ENCODE measurements at regions not wholly inside any gene's neighbourhood (a gene's known extent, or its start where the extent isn't known, plus 50 kb on each side); places are given as distances from the start of the nearest gene placed in this dataset.

DNA sequence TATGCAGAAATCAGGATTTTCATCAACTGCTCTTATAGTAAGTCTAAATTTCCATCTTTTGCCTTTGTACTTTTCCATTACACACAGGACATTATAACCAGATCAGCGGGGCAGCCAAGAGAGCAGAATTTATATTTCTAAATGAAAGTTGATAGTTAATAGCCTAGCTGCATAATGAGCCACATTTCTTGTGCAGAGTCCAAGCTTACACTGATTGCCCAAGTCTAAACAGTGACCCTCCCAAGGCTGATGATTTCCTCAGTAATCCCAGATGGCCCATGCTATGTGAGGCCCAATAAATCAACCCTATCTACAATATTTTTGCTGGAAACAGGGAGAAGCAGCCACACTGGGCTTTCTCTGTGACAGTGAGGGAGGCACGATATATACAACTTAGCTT, 475.8 kb upstream of the KCNMB2 start:
- Histone ChIP-seq H3K36me3 (replicated peaks; ENCODE audit: insufficient read depth, low read length) (no peaks in the 10 kb centered on the region), H3K27ac (ENCODE audit: low read length) (no peak overlapping the region), H4K20me1 (ENCODE audit: insufficient read depth, low read length) (no peaks in the 10 kb centered on the region), H3K9me3 (replicated peaks; ENCODE audit: insufficient read depth, low read length) (no peaks in the 10 kb centered on the region), H3K4me1 (ENCODE audit: low read length) (peaks cover 4% of the 10 kb centered on the region; the same call in 1 of the 2 replicates), H3K9me2 (replicated peaks; ENCODE audit: insufficient read depth, low read length) (no peaks in the 10 kb centered on the region), H3K9ac (ENCODE audit: low read length) (no peak overlapping the region), H3F3A (ENCODE audit: insufficient read depth, low read length) (no peaks in the 10 kb centered on the region), H3K27me3 (replicated peaks; ENCODE audit: insufficient read depth, low read length) (no peaks in the 10 kb centered on the region), H2AFZ (ENCODE audit: low read length) (no peak overlapping the region), H3K79me2 (ENCODE audit: low read length) (no peaks in the 10 kb centered on the region), H3K4me2 (ENCODE audit: low read depth, low read length) (no peak overlapping the region), H3K4me3 (ENCODE audit: low read length) (no peak overlapping the region)
- no peak for DNase-seq
- TF ChIP-seq EZH2 (optimal IDR thresholded peaks at IDR 0.05; ENCODE audit: low read depth, low read length) (no peak), EZH2phosphoT487 (IDR thresholded peaks at IDR 0.05; ENCODE audit: low read length) (no peak)
- TF ChIP-seq, protein P1, sequence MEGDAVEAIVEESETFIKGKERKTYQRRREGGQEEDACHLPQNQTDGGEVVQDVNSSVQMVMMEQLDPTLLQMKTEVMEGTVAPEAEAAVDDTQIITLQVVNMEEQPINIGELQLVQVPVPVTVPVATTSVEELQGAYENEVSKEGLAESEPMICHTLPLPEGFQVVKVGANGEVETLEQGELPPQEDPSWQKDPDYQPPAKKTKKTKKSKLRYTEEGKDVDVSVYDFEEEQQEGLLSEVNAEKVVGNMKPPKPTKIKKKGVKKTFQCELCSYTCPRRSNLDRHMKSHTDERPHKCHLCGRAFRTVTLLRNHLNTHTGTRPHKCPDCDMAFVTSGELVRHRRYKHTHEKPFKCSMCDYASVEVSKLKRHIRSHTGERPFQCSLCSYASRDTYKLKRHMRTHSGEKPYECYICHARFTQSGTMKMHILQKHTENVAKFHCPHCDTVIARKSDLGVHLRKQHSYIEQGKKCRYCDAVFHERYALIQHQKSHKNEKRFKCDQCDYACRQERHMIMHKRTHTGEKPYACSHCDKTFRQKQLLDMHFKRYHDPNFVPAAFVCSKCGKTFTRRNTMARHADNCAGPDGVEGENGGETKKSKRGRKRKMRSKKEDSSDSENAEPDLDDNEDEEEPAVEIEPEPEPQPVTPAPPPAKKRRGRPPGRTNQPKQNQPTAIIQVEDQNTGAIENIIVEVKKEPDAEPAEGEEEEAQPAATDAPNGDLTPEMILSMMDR (IDR thresholded peaks at IDR 0.05; ENCODE audit: low read length), result no peak

- no peaks in the 10 kb centered on the region for H3F3A ChIP-seq (ENCODE audit: insufficient read depth, low read length)
- H3K4me3 ChIP-seq (ENCODE audit: low read length), result no peak overlapping the region
- no peak overlapping the region for H2AFZ ChIP-seq (ENCODE audit: low read length)
- no peak overlapping the region for H3K27ac ChIP-seq (ENCODE audit: low read length)
- no peak for DNase-seq
- TF ChIP-seq EZH2 (optimal IDR thresholded peaks at IDR 0.05; ENCODE audit: low read depth, low read length) (no peak), EZH2phosphoT487 (IDR thresholded peaks at IDR 0.05; ENCODE audit: low read length) (no peak)
- no peak overlapping the region for H3K4me2 ChIP-seq (ENCODE audit: low read depth, low read length)
- H3K27me3 ChIP-seq (replicated peaks; ENCODE audit: insufficient read depth, low read length), result no peaks in the 10 kb centered on the region
- H3K36me3 ChIP-seq (replicated peaks; ENCODE audit: insufficient read depth, low read length), result no peaks in the 10 kb centered on the region
- H3K9ac ChIP-seq (ENCODE audit: low read length), result no peak overlapping the region
- no peaks in the 10 kb centered on the region for H4K20me1 ChIP-seq (ENCODE audit: insufficient read depth, low read length)
- H3K4me1 ChIP-seq (ENCODE audit: low read length), result peaks cover 4% of the 10 kb centered on the region; the same call in 1 of the 2 replicates
- H3K9me3 ChIP-seq (replicated peaks; ENCODE audit: insufficient read depth, low read length), result no peaks in the 10 kb centered on the region
- H3K79me2 ChIP-seq (ENCODE audit: low read length), result no peaks in the 10 kb centered on the region
- no peaks in the 10 kb centered on the region for H3K9me2 ChIP-seq (replicated peaks; ENCODE audit: insufficient read depth, low read length)
Measured at GRCh38 chr3:178062126-178062525, 474.1 kb upstream of the KCNMB2 start.

GRCh38 chr3:178063461-178063860, 472.8 kb upstream of the KCNMB2 start:
- Histone ChIP-seq H3K4me3 (ENCODE audit: low read length) (no peak overlapping the region), H2AFZ (ENCODE audit: low read length) (no peak overlapping the region), H3K4me2 (ENCODE audit: low read depth, low read length) (no peak overlapping the region), H3K9me3 (replicated peaks; ENCODE audit: insufficient read depth, low read length) (no peaks in the 10 kb centered on the region), H3K79me2 (ENCODE audit: low read length) (no peaks in the 10 kb centered on the region), H4K20me1 (ENCODE audit: insufficient read depth, low read length) (no peaks in the 10 kb centered on the region), H3K36me3 (replicated peaks; ENCODE audit: insufficient read depth, low read length) (no peaks in the 10 kb centered on the region), H3K9ac (ENCODE audit: low read length) (no peak overlapping the region), H3K27ac (ENCODE audit: low read length) (no peak overlapping the region), H3F3A (ENCODE audit: insufficient read depth, low read length) (no peaks in the 10 kb centered on the region), H3K4me1 (ENCODE audit: low read length) (peaks cover 4% of the 10 kb centered on the region; the same call in 1 of the 2 replicates), H3K9me2 (replicated peaks; ENCODE audit: insufficient read depth, low read length) (no peaks in the 10 kb centered on the region), H3K27me3 (replicated peaks; ENCODE audit: insufficient read depth, low read length) (no peaks in the 10 kb centered on the region)
- TF ChIP-seq, protein P1 (IDR thresholded peaks at IDR 0.05; ENCODE audit: low read length), result no peak
- DNase-seq, result peak; percentile 30

DNA sequence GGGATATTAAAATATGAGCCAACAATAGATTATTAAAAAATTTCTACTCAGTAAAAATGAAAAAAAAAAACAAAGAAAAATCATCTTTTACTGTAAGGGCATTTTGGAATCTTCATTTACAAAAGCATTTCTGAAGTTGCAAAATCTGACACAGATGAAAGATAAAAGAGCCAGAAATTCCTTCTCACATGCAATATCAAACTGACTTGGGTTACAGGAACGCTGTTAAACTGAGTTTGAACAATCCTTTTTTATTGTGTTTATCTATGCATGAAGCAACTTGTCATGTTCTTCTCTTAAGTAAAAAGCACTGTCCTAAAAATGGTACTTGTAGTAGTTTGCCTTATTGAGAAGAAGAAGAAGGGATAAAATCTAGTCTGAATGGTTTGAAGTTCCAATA, 468.5 kb upstream of the KCNMB2 start:
- H3K4me3 ChIP-seq (ENCODE audit: low read length), result no peak overlapping the region
- H3K4me1 ChIP-seq (ENCODE audit: low read length), result peaks cover 3% of the 10 kb centered on the region
- no peaks in the 10 kb centered on the region for H3K9me3 ChIP-seq (replicated peaks; ENCODE audit: insufficient read depth, low read length)
- no peak overlapping the region for H3K27ac ChIP-seq (ENCODE audit: low read length)
- no peaks in the 10 kb centered on the region for H4K20me1 ChIP-seq (ENCODE audit: insufficient read depth, low read length)
- TF ChIP-seq, protein P1 (IDR thresholded peaks at IDR 0.05; ENCODE audit: low read length), result no peak
- no peak for TF ChIP-seq EZH2phosphoT487 (IDR thresholded peaks at IDR 0.05; ENCODE audit: low read length)
- no peak for TF ChIP-seq EZH2 (optimal IDR thresholded peaks at IDR 0.05; ENCODE audit: low read depth, low read length)
- no peak overlapping the region for H3K9ac ChIP-seq (ENCODE audit: low read length)
- H3K4me2 ChIP-seq (ENCODE audit: low read depth, low read length), result no peak overlapping the region
- no peaks in the 10 kb centered on the region for H3K79me2 ChIP-seq (ENCODE audit: low read length)
- DNase-seq, result no peak
- H3F3A ChIP-seq (ENCODE audit: insufficient read depth, low read length), result no peaks in the 10 kb centered on the region
- H3K36me3 ChIP-seq (replicated peaks; ENCODE audit: insufficient read depth, low read length), result no peaks in the 10 kb centered on the region
- no peaks in the 10 kb centered on the region for H3K9me2 ChIP-seq (replicated peaks; ENCODE audit: insufficient read depth, low read length)
- H2AFZ ChIP-seq (ENCODE audit: low read length), result no peak overlapping the region
- no peaks in the 10 kb centered on the region for H3K27me3 ChIP-seq (replicated peaks; ENCODE audit: insufficient read depth, low read length)

Data from MM.1S (cell line).